HG03139 (cell line): ENCODE measurements at regions not wholly inside any gene's neighbourhood (a gene's known extent, or its start where the extent isn't known, plus 50 kb on each side); places are given as distances from the start of the nearest gene placed in this dataset.
"Not testable (repeated sequence)": the region's sequence is repeated elsewhere in the genome, so short reads cannot be mapped to it uniquely, and the experiment has no call there.

Experiments used
- ATAC-seq: cut with Tn5 transposase; IDR thresholded peaks from one replicate; pipeline ENCODE4 v1.9.1; 2021; ENCODE audit not compliant: unreplicated experiment

DNA sequence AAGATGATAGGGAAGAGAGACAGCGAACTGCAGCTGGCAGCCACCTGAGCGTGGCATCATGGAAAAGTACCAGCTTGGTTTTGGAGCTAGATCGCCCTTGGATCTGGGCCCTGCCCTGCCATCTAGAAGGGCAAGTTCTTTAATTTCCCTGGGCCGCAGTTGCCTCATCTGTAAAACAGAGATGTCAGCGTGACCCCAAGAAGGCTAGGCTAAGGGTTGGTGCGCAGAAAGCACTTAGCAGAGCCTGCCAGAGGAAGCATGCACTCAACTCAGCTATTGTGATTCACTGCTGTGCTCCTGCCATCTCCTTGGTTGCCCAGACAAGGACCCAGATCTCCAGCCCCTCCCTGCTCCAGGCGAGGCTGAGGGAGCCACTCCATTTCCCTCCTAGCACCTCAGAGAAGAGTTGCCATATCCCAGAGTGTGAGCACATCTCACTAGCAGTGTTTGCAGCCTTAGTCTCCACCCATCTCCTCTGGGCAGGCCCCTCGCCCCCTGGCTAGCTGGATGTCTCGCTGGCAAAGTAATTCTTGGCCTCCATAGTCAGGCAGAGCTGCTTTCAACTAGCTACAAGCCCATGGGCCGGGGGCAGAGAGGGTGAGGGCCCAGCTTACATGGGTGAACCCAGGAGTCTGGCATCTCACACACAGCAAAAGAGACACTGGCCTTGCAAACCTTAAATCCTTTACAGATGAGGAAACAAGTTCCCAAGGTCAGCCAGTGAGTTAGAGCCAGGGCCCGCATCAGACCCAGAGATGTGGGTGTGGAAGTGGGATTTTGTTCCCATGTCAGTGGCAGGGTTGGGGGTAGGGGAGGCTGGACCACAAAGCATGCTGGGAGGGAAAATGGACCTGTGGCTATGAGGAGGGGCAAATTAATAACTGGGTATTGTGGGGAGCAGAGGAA is 280.7 kb upstream of the TLE3 start:
- no peak for ATAC-seq

DNA sequence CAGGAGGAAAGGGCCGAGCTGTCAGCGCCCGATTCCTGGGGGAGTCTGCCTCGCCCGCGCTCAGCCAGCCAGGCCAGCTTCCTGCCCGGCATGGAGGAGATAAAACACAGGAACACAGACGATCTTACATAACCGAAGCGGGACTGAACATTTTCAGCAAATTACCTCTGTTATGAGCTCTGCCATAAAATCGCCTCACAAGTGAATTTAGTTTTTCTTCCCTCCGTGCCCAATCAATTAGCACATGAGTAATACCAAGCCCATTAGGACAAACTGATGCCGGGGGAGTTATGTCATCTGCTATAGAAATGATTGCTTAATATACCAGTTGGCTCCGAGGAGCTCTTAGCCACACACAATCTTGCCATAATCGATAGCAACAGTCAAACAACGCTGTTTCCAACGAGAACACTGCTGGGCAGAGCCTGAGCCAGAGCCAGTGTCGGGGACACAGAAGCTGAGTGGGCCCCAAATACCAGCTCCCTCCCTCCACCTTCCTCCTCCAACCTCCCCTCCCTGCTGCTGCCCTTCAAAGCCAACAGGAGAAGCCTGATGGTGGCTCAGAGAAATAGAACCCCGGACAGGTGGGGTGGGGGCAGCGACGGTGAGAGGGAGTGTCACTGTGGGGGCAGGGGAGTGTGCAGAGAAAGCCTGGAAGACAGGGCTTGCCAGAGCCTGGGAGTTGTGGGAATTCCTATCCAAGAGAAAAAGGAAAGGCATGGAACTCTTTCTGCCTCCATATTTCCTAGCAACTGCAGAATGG is 279.4 kb upstream of the TLE3 start:
- ATAC-seq, result no peak

DNA sequence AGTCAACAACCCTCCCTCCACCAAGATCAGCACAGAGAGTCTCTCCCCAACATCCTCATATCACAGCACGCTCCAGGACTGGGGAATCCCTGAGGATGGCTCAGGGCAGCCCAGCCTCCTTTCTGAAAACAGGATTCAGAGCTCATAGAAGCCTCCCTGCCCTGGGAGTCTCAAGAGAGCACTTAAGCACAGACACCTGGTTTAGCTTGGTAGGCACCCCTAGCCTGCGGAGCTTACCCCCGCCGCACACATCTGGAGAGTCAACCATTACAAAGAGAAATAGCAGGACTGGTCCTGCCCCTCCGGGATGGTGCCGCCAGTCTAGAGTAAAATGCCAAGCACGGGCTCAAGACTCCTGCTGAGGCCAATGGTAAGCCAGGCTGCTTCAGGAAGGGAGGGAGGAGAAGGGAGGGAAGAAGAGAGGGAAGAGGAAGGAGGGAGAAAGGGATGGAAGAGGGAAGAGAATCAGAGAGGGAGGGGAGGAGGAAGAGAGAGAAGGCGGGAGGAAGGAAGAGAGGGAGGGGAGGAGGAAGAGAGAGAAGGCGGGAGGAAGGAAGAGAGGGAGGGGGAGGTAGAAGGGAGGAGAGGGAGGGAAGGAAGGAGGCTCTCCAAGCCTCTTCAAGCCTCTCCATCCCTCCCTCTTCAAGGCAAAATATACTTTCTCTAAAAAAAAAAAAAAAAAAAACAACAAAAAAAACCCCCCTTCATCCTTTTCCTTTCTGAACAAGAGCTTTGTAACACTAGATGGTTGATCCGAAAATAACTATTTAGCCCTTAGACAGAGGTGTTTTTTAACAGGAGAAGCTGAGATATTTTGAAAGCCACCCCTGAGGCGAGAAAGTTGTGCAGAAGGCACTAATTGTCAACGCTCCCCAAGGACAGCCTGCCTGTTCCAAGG is 278.6 kb upstream of the TLE3 start:
- ATAC-seq, result no peak

DNA sequence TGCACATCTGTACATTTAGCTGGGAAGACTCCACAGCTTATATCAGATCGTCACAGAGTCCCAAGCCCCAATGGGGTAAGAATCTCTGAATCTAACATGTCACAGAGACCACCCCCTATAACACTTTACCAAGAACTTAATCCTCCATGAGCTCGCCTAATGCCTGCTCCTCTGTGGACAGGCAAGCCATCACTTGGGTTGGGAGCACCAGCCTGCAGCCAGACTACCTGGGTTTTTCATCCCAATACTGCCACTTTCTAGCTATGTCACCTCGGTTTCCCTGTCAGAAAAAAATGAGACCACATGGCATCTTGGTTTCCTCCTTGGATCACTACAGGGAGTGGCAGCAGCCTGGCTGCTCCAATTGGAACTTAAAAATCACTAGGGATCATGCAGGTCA is 277.9 kb upstream of the TLE3 start:
- ATAC-seq, result no peak

DNA sequence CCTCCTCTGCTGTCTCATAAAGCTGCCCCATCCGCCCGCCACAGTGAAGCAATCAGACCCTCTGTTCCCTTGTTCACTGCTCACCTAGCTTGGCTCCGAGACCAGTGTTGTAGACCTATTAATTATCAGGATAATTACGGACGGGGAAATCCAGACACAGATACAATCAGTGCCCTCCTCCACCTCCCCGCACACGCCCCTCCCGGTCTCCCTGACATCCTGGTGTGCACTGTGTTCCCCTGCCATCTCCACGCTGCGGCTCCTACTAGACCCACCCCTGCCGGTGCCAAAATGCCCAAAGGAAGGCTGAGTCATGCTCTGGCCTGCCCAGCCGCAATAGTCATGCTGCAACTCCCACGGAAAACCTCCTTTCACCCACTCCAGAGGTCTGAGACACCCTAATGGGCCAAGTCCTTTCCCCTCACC is 277.3 kb upstream of the TLE3 start:
- no peak for ATAC-seq

DNA sequence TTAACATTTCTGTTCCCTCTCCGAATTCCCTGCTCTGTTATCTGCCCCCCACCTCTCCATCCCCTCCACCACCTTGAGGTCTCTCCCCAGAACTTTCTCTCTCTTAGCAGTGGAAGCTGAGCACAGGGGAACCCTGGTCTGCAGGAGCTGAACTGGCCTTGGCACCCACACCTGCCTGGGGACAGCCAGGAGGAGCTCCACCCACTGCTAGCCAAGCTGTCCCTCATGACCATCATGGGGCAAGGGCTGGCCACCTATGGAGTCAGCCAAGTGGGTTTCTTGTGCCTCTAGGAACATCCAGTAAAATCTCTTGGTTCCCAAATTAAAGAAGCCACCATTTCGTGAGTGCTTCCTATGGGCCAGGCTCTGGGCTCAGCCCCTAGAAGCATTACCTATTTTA is 276.4 kb upstream of the TLE3 start:
- no peak for ATAC-seq

DNA sequence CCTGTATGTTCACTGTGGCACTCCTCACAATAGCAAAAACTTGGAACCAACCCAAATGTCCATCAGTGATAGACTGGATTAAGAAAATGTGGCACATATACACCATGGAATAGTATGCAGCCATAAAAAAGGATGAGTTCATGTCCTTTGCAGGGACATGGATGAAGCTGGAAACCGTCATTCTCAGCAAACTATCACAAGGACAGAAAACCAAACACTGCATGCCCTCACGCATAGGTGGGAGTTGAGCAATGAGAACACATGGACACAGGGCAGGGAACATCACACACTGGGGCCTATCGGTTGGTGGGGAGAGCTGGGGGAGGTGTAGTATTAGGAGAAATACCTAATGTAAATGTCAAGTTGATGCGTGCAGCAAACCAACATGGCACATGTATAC is 275.7 kb upstream of the TLE3 start:
- not testable (repeated sequence) for ATAC-seq

DNA sequence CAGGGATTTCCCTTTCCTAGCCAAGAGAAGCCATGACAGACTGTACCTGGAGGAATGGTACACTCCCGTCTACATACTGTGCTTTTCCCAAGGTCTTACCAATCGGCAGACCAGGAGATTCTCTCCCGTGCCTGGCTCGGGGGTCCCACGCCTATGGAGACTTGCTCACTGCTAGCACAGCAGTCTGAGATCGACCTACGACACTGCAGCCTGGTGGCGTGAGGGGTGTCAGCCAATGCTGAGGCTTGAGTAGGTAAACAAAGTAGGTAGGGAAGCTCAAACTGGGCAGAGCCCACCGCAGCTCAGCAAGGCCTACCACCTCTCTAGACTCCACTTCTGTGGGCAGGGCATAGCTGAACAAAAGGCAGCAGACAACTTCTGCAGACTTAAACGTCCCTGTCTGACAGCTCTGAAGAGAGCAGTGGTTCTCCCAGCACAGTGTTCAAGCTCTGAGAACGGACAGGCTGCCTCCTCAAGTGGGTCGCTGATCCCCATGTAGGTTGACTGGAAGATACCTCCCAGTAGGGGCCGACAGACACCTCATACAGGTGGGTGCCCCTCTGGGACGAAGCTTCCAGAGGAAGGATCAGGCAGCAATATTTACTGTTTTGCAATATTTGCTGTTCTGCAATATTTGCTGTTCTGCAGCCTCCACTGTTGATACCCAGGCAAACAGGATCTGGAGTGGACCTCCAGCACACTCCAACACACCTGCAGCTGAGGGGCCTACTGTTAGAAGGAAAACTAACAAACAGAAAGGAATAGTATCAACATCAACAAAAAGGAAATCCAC is 270.4 kb upstream of the TLE3 start:
- not testable (repeated sequence) for ATAC-seq

DNA sequence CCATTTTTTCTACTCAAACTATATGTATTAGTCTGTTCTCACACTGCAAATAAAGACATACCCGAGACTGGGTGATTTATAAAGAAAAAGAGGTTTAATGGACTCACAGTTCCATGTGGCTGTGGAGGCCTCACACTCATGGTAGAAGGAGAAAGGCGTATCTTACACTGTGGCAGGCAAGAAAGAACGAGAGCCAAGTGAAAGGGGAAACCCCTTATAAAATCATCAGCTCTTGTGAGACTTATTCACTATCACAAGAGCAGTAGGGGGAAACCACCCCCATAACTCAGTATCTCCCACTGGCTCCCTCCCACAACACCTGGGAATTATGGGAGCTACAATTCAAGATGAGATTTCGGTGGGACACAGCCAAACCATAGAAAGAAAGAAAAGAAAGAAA is 266.3 kb upstream of the TLE3 start:
- ATAC-seq, result not testable (repeated sequence)

DNA sequence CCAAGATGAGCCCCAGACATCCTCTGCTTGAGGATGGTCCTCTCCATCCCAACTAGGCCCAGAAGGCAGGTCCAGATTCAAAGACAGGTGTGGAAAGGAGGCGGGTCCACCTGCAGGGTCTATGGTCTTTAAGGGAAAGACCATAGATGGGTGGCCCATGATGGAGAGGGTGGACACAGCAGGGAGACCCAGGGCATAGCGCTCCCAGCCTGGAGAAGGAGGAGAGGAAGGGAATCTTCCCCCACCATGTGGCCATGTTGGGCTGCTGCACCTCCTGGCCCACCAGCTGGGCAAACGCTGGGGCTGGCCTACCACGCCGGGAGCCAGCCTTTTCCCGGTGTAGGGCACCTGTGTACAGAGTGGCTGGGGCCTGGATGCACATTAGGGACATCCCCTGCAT is 265.2 kb upstream of the TLE3 start:
- no peak for ATAC-seq

DNA sequence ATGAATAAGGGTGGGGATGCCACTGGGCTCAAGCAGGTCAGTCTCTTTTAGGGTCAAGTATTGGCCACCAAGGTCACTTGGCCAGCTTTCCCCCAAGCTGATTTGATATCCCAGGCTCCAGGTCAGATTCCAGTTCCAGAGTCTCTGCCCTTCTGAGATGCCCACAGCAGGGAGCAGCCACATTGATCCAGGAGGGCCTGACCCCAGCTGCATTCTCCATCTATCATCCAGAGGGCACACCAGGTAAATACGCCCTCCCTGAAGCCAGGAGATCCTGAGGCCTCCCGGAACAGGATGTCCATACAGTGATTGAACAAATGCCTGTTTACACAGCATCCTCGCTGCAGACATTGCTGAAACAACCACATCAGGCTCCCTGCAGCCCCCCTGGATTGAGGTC is 264.6 kb upstream of the TLE3 start:
- no peak for ATAC-seq

DNA sequence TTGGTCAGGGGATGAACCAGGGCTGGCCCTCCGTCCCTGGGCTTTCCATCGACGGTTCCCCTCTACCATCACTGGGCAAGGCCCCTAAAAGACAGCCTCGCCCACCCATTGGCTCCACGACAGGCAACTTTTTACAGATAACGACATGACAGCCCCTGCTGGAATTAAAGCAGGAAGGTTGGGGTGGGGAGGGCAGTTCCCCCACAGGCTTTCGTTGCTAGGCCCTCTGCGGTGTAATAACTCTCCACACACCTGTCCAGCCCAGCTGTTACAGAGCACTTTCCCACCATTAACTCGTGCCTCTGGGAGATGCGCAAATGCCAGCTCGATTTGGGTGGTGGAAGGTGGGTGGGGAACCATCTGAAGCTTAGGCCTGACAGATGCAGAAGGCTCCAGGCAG is 264.2 kb upstream of the TLE3 start:
- ATAC-seq, result no peak

DNA sequence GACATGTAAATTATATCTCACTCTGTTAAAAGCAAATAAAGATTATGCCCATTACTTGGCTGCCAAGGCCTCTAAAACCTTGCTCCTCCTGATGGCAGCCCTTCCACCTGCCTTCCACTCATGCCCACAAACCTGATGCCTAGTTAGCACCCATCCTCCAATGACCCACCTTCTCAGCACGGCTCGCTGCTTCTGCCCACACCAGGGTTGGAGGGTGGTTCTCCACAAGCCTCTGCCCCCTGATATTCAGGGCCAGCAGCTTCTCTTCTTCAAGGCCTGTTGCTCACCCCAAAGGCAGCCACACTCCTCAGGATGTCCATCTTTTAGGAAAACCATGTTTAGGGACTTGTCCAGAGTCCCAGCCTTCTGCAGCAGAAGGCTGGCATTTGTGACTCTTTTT is 263.4 kb upstream of the TLE3 start:
- no peak for ATAC-seq

DNA sequence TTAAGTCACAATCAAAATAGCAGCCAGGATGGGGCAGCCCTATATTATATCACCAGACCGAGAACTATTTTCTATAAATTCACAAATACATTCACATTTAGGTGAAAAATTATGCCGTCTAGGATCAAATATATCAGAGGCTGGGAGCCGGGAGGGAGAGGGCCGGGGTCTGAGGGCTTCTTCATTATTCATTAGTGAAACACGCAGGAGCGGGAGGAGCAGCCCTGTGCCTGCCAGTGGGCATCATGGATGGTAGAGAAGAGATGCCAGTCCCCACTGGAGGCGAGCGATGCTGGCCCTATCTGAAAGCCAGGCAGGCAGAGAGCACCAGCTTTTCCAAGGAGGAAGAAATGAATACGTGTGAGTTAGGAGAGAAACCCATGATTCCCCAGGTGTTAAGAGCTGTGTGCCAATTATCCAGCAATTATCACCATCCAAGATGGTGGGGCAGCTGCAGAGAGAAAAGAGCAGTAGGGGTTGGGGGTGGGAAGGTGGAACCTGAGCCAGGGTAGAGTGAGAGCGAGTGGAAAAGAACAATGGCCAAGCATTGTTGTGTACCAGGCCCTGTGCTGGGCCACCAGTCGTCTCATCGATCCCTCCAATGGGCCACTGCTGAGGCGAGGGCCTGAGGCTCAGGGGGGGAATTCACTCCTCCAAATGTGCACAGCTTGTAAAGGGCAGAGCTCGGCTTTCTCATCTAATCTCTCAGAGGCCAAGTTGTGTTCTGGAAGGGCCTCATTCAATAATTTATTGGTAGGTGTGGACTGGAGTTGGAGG is 261.3 kb upstream of the TLE3 start:
- no peak for ATAC-seq

DNA sequence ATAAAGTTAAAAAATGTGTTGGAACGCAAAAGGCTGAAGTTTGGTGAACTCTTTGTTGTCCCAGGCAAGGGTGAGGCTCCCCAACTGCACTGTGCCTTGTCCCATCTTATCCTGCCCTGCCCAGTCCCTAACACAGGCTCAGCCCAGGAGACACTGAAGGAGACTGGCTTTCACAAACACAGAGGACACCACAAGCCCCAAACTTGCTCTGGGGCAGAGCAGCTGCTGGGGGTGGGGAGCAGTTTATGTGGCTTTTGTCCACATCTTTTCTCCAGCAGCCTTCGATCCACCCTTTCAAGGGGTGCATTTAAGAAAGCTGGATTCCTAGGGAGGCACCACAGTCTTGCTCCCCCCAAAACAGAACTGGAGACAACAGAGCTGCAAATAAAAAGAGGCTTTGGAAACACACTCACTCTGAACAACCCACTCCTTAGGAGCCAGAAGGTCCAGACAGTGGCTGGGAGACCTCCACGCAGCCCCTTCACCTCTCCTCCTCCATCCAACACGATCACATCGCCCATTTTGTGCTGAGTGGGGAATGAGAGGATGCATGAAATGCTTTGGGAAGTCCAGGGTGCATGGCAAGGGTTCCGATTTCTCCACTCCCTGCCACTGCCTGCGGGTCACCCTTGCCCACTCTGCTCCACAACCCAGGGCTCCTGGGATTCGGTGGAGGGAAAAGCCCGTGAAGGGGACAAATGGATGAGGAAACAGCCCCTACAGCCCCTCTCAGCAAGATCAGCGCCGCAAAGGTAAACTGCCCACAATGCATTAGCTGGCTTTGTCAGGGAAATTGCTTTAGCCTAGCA is 260.5 kb upstream of the TLE3 start:
- no peak for ATAC-seq

DNA sequence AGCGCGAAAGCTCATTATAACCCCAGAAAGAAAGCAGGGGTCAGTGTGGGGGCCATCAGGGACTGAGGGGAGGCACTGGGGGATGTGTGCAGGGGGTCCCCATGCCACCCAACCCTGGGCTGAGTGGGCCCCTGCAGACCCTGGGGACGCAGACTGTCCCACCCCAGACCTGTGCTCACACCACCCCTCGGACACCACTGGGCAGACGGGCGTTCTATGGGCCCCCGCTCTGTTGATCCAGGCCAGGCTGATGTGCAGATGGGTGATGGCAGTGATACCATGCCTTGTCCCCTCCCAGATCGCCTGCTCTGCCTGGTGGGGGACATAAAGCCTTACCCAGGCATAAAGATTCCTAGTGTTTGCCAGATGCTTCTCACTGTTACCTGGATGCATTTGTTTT is 259.7 kb upstream of the TLE3 start:
- ATAC-seq, result no peak

DNA sequence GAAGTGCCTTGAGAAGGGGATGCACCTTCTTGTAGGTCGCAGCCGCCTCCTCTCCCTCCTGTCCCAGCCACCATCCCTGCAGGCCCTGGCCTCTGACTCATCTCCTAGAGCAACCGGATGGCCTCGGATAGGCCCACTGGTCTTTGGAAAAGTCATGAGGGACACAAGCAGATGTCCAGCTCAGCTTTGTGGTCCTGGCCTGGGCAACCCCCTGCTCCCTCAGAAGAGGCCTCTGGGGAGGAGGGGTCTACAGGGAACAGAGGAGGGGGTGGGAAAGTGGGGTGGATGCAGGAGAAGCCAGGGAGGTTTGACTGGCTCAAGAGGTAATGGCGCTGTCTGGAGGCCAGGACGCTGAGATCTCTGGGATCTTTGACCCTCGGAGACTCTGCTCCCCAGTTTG is 259.2 kb upstream of the TLE3 start:
- no peak for ATAC-seq

DNA sequence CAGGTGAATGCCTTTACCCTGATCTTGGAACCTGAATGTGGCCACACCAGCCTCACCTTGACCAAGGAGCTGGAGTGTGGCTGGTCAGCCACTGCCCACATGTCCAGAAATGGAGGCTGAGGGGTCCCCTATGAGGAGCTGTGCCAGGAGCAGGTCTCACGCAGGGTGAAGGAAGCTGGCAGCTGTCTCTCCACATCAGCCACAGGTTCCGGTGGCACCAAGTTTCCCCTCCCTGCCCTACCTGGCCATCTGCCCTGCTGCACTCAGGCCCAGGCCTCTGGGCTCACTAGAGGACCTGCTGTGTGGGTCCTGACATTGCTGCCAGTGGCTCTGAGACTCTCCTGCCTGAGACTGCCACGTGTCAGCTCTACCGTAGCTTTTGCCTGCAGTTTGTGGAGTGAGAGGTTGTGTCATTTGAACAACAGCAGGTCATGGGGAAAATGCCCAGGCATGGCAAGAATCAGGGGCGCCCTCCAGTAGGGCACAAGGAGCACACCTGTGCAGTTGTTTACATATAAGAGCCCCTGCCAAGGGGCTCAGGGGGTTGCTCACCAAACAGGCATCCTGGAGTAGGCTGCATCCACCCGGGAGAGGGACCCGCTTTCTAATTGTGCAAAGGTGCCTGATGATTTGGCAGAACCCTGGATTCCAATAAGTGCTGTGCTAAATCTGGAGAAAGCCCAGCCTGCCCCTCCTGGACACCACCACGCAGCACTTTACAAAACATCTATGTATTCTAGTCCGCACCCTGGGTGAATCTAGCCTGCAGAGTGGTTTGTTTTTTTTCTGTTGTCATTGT is 258.5 kb upstream of the TLE3 start:
- ATAC-seq, result no peak
